HS-27A (cell line): ENCODE measurements at regions not wholly inside any gene's neighbourhood (a gene's known extent, or its start where the extent isn't known, plus 50 kb on each side); places are given as distances from the start of the nearest gene placed in this dataset.
"Not testable (repeated sequence)": the region's sequence is repeated elsewhere in the genome, so short reads cannot be mapped to it uniquely, and the experiment has no call there.

Experiments
- DNase-seq: peaks from one replicate; pipeline ENCODE4 v3.0.0-alpha.2; 2012; ENCODE audit warnings: low read depth, missing footprints

DNA sequence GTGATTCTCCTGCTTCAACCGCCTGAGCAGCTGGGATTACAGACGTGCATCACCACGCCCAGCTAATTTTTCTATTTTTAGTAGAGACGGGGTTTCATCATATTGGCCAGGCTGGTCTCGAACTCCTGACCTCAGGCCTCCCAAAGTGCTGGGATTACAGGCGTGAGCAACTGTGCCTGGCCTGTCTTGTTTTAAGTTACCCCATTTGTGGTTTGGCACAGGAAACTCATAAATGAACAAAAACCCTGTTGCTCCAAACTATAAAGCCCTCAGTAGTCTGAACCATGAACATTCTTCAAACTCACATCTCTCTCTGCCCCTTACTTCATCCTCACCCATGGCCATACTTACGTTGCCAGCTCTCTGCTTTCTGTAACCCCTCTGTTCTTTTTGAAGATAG is 61.7 kb downstream of the RHOU start:
- DNase-seq, result not testable (repeated sequence)

DNA sequence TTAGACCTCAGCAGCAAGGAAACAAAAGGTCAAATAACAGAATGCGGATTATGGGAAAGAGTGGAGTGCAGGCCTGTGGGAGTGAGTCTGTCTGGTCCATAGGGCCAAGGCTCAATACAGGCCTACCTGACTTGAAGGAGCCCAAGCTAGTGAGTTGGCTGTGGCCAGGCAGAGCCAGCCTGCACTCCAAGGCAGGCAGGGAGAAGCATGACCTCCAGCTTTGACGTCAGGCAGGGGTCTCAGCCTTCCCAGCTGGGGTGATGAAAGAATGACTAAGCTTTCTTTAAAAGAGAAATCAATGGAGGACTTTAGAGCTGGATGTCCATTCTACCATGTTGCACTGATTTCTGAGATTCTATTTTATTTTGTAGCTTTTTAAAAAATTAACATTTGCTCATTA is 62.8 kb downstream of the RHOU start:
- no peak for DNase-seq

DNA sequence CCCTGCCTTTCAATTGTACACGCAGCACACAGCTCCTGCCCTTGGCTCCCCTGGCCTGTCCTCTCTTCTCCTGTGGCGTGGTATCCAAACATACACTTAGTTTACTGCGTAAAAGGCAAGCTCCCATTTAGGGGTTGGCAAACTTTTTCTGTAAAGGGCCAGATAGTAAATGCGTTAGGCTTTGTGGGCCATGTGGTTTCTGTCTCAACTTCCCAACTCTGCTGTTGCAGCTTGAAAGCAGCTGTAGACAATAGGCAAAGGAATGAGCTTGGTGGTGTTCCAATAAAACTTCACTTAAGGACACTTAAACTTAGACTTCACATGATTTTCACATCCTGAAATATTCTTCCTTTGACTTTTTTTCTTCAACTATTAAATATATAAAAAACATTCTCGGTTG is 63.3 kb downstream of the RHOU start:
- no peak for DNase-seq

DNA sequence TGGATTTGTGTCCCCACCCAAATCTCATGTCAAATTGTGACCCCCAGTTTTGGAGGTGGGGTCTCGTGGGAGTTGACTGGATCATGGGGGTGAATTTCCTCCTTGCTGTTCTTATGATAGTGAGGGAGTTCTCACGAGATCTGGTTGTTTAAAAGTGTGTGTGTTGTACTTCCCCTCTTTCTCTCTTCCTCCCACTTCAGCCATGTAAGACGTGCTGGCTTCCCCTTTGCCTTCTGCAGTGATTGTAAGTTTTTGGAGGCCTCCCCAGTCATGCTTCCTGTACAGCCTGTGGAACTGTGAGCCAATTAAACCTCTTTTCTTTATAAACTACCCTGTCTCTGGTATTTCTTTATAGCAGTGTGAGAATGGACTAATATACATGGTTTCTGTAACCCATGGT is 64.6 kb downstream of the RHOU start:
- DNase-seq, result no peak

DNA sequence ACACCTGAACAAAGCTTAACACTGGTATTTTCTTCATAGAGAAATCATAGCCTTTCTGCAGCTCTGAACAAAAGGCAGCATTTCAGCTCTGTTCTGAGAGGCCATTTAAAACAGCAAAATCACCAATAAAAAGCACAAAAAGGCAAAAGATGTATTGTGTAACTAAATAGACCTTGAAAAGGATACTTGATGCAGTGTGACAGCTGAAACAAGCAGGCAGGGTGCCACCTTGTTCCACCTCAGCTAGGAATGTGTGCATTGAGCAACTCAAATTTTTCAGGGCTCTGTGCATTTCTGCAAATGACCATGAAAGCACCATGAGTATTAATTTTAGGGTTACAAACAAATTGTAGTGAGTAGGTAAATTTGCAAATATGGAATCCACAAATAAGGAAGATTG is 65.8 kb downstream of the RHOU start:
- DNase-seq, result no peak

DNA sequence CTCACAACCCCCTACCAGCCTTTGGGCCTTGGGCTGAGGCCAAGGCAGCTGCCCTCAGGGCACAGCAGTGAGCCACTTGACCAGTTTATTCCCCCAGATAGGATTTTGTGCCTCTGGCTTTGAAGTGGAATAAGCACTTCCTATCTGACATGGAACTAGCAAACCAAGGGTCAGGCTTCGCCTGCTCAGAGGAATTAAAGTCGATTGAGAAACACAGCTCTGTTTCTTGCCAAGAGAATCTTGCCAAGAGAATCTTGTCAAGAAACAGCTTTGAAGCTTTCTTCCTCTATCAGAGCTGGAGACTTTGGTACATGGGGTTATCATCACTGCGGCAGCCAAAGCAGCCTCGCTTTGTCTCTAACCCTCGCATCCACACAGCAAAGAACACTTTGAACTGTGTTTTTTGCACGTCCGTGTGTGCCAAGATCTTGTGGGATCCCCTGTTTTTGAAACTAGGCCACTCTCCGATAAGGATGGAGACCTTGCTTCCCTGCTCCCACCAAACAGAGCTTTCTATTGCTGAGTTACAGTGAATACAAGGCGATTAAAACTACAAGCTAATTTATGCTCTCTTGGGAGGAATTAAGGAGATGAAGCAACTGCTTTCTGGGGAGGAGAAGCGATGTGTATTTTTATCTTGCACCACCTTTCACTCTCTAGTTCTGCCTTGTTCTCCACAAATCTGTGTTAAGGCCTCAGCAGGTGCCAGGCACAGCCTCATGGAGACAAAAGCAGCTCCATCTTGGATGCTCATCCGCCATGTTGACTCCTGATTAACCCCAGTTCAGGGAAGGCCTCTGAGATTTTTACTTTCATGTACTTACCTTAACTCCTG is 67.3 kb downstream of the RHOU start:
- DNase-seq, result no peak

DNA sequence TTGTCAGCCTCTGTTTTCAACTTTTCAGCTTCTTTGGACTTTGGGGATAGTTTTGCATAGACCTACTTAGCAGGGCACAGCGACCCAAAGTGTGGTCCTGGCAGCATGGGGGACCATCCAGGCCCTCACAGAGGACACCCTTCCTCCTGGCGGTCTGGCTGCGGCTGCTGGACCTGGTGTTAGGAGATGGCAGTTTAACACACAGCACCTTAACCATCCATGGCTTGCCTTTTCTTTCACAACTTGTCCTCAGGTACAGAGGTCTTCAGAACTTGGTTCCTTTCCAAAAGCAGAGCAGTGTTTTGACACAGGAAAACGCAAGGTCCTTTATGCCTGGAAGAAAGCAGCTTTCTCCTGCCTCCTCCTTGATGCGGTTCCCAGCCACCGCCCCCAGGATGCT is 68.1 kb downstream of the RHOU start:
- no peak for DNase-seq

DNA sequence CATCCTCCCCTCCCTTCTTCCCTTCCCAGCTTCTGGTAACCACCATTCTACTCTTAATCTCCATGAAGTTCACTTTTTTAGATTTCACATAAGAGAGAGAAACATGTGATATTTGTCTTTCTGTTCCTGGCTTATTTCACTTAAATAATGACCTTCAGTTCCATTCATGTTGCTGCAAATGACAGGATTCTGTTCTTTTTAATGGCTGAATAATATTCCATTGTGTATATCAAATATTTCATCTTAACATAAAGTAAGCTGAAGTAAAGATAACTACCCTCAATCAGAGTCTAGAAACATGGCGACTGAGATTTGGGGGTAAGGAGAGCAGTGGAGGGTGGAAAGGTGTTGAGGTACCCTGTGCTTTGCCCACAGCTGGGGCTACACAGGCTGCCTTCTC is 68.9 kb downstream of the RHOU start:
- DNase-seq, result no peak

DNA sequence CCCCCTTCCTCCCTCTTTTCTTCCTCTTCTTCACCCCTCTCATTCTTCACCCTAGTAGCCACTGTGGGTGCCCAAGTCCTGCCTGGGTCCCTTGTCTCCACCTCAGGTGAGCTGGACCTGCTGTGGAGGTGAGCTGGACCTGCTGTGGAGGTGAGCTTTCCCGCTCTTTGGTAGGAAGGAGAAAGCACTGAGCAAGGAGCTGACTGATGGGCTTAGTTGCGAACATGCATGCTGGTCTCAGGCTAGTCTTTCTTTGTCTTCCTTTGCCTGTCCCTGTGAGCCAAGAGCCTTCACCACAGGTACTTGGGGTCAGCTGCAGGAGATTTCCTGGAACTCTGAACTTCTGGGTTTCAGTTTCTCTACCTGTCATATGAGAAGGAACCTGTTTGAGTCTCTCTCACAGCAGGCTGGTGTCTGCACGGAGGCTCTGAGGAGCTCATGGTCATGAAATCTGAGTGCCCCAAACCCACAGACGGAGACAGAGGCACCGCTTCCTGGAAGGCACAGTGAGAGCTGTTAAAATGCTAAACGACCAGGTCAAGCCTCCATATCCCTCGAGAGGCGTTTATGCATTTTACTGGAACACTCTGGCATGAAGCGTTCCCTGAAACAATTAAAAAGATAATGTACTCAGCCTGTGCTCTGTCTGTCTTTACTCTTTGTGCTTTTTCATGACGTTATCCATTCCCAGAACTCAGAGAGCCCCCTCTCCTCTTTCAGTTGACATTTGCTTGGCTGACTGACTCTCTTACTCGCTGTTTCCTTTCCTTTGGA is 69.5 kb downstream of the RHOU start:
- no peak for DNase-seq

DNA sequence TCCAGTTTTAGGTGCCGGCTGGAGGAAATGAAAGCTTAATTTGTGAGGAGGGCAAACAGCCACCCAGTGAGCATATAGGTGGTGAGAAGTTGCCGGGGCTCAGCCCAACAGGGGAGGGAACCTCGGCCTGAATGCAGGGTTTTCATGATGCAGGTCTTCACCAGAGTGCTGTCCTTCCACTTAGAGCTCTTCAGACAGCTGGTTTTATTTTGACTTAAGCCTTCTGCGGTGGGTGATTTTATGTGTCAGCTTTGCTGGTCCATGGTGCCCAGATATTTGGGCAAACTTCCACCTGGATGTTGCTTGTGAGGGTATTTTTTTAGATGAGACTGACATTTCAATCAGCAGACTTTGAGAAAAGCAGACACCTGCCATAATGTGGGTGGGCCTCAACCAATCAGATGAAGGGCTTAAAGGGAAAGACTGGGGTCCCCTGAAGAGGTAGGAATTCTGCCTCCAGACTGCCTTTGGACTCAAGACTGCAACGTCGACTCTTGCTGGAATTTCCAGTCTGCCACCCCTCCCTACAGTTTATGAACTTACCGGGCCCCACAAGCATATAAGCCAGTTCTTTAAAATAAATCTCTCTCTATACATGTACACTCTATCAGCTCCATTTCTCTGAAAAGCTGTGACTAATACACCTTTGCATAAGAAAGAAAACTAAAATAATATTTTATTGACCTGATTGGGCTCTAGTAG is 72.8 kb downstream of the RHOU start:
- no peak for DNase-seq

DNA sequence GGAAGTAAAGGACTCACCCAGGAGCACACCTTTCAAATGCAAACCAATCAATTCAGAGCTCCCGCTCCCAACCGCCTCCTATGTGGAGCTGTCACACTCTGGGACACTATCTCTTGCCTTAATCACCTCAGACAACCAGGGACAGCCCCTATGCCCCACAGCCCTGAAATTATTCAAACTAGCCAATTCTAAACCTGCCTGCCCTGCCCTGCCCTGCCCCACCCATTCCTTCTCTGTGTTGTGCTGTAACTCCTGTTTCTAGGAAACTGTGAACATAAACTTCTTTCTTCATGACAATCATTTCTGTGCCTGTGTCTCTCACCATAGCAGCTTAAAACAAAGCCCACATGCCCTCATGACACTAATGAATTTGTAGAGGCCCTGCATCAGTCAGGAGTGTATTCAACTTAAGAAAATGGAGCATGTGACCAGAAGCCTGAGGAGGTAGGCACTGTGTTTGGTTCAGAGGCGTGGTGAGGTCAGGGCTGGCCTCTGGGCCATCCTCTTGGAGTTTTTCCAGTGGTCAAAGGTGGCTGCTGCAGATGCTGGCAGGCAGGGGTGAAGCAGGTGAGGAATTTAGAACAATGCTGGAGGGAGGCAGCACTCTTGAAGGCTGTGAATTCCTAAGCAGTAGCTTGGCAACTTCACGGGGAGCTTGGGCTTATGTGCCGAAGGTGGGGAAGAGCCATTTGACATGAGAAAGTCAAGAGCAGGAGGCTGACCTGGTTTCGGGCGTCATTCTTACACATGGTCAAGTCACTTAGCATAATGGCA is 74.5 kb downstream of the RHOU start:
- DNase-seq, result no peak

DNA sequence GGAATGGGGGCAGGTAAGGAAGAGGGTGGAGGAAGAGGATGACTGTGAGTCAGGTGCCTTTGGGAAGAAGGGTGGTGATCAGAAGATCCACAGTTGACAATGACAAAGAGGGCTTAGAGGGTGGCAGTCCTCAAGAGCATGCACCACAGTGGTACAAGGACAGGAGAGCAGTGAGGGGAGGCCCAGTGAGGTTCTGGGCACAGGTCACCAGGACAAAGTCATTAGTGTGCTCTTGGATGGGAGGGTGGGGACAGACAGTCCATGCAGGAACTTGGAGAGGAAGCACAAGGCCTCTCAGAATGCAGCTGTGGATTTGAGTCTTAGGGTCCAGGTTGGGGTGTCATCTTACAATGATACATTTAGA is 75.1 kb downstream of the RHOU start:
- DNase-seq, result no peak

DNA sequence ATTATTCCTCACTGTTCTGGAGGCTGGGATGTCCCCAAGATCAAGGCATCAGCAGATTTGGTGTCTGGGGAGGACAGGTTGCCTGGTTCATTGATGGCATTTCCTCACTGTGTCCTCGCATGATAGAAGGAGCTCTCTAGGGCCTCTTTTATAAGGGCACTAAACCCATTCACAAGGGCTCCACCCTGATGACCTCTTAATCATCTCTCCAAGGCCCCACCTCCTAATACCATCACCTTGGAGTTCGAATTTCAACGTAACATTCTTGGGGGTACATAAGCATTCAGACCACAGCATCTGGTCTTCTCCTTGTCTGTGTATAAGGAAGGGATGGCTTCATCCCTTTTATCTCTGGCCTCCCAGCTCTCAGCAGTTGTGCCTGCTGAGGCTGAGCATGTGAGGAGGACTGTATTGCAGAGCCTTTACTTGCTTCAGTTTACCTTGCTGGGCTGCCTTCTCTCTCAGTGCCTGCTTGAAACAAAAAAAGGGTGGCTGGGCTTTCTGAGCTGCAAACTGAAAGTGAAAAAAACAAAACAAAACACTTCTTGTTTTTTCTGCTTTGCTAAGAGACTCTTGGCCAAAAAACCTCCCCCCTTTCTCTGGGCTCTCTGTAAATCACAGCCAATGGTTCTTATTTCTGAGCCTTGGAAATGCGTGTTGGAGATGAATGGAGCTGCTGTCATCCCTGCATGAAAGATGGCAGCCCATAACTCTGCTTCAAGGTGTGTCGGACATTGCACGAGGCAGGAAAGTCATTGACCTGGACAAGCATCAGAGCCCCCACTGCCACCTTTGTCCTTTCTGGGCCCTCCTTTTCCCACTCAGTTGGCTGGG is 75.8 kb downstream of the RHOU start:
- DNase-seq, result no peak

DNA sequence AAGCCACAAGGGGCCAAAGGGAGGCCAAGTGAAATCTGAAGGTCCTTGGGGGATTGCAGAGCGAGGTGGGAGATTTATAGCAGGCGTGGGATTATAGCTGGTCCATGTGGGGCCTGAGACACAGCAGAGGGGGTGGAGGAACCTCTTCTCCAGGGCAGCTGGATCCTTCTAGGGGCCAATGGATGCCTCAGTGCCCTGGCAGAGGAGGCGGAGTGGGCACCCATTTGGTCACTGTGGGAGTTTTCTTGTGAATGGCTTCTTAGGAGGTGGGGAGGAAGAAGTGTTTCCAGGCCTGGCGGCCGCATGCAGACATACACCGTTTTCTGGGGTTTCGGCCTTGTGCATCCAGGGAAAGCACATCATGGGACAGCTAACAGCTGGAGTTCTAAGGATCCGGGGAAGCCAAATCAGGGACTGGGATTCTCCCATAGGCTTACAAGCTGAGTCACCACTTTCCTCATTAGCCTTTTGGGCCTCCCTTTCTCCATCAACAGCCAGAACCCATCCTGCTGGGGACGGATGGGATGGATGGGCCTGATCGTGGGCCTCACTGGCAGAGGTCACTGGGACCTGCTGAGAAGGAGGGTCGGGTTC is 76.5 kb downstream of the RHOU start:
- DNase-seq, result no peak

DNA sequence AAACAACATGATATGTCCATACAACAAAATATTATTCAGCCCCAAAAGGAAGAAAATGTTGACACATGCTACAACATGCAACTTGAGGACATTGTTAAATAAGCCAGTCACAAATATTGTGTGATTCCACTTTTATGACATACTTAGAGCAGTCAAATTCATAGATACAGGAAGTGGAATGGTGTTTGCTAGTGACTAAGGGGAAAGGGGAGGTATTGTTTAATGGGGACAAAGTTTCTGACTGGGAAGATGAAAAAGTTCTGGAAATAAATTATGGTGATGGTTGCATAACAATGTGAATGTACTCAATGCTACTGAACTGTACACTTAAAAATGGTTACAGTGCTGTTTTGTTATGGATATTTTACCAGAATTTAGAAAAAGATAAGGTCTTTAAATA is 77.7 kb downstream of the RHOU start:
- DNase-seq, result no peak

DNA sequence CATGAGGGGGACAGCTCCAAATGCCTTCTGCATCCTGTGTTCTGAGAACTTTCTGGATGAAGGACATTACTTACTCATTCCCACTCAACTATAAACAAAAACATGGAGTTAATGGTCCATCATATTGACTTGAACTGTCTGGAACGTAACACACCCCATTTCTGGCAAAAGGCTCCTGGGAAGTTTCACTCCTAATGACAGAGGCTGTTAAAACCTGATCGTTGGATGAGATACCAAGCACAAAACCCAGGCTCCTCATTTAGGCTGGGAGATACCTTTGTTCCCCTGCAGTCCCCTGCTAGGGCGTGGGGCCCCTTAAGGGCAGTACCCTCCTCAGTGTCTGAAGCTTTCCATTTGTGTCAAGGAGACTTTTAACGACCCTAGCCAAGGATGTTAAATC is 78.9 kb downstream of the RHOU start:
- no peak for DNase-seq

DNA sequence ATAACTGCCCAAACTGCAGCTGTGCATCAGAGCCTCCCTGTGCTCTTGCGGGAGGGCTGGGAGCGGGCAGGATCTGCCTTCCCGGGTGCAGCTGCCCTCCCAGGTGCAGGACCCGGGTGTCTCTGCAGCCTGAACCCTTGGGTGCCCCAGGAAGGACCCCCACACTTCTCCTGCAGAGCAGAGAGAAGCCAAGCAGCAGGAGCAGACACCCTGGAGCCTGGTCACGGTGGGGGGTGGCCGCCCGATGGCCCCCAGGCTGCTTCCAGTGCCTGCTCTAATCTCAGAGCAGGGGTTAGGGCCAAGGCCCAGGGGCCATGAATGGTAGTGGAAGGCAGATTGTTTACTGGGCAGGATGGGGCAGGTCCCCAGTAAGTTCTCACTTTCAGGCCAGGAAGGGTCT is 83.0 kb downstream of the RHOU start:
- no peak for DNase-seq

DNA sequence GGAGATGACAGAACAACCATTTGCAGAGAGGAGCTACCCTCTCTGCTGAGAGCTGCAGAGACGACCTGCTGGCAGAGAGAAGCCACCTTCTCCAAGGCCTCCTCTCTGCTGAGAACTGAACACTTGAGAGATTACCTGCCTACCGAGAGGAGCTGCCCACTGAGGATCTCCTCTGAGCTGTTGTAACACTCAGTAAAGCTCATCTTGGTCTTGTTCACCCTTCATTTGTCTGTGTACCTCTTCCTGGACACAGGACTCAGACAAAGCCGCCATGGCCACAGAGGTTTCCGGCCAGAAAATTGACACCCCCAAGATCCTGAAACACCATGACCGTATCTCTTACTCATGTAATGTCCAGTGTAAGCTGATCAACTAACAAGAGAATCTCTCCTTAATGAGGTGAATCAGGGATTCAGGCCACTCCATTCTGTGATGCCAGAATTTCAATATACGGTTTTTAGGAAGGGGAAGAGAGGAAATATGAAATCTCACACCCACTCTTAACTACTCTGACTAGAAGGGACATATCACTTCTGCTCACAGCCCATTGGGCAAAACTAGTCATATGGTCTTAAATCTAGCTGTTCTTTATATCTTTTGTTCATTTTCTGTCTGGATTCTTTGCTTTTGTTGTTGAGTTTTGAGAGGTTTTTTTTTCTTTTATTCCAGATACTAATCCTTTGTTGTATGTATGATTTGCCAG is 83.8 kb downstream of the RHOU start:
- no peak for DNase-seq

DNA sequence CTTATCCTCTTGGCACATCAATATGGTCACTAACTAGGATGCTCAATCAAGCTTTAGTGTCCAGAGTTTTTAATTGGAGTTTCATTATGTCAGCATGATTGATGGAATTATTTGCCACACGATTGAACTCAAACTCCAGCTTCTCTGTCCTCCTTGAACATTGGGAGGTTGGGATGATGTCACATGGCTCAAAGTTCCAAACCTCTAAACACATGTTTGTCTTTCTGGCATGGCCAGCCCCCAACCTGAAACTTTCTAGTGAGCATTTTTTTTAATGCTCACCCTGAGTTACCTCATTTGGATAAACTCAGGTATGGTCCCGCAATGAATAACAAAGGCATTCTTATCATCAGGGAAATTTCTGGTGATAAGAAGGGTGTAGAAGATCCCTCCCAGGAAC is 86.0 kb downstream of the RHOU start:
- no peak for DNase-seq

DNA sequence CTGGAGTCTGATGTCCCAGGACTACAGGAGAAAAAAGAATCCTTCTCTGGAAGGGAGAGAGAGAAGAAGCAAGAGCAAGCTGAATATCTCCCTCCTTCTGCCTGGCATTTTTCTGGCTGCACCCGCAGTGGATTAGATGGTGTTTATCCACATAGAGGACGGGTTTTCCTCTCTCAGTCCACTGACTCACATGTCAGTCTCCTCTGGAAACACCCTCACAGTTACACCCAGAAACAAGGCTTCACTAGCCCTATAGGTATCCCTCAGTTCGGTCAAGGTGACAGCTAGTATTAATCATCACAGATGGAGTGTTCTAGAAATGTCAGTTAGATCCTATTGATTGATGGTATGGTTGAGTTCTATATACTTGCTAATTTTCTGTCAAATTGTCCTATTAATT is 87.9 kb downstream of the RHOU start:
- no peak for DNase-seq
